Activated naive CD8-positive, alpha-beta T cell treated with anti-CD3 and anti-CD28 coated beads, Interleukin-2, amount 50 U/mL, for 24 hours (primary cell): ENCODE measurements at regions not wholly inside any gene's neighbourhood (a gene's known extent, or its start where the extent isn't known, plus 50 kb on each side); places are given as distances from the start of the nearest gene placed in this dataset.
A peak's percentile ranks its signal among the peaks of the same experiment; 100 is the strongest.
"Not testable (repeated sequence)": the region's sequence is repeated elsewhere in the genome, so short reads cannot be mapped to it uniquely, and the experiment has no call there.

Experiments
- ATAC-seq: fragments of 150-1000 bp; cut with Tn5 transposase; one replicate; pipeline ENCODE4 v1.10.0; 2021
- DNase-seq: peaks from one replicate; pipeline ENCODE4 v3.0.0; 2021
- H3K27ac Mint-ChIP-seq: one replicate; pipeline ENCODE4 v1.8.0; 2021; ENCODE audit warnings: mild to moderate bottlenecking, mixed read lengths
- H3K27me3 Mint-ChIP-seq: one replicate; pipeline ENCODE4 v1.8.0; 2021; ENCODE audit warnings: mixed read lengths
- H3K36me3 Mint-ChIP-seq: one replicate; pipeline ENCODE4 v1.8.0; 2021; ENCODE audit warnings: low read depth, mixed read lengths
- H3K4me1 Mint-ChIP-seq: one replicate; pipeline ENCODE4 v1.8.0; 2021; ENCODE audit warnings: mixed read lengths
- H3K4me3 Mint-ChIP-seq: one replicate; pipeline ENCODE4 v1.8.0; 2021; ENCODE audit warnings: mild to moderate bottlenecking, moderate library complexity, mixed read lengths
- H3K9me3 Mint-ChIP-seq: one replicate; pipeline ENCODE4 v1.8.0; 2021; ENCODE audit warnings: mixed read lengths

- H3K27me3 Mint-ChIP-seq: peaks cover 3% of the 10 kb centered on the region
- ATAC-seq: no peak
- no peak for DNase-seq
- no peak overlapping the region for H3K4me3 Mint-ChIP-seq
- H3K36me3 Mint-ChIP-seq: no peaks in the 10 kb centered on the region
- H3K9me3 Mint-ChIP-seq: no peaks in the 10 kb centered on the region
- no peak overlapping the region for H3K27ac Mint-ChIP-seq
- H3K4me1 Mint-ChIP-seq: peaks cover 8% of the 10 kb centered on the region
These were observed 59.4 kb downstream of the EBLN1 start for GRCh38 chr10:22158426-22158825.

DNA sequence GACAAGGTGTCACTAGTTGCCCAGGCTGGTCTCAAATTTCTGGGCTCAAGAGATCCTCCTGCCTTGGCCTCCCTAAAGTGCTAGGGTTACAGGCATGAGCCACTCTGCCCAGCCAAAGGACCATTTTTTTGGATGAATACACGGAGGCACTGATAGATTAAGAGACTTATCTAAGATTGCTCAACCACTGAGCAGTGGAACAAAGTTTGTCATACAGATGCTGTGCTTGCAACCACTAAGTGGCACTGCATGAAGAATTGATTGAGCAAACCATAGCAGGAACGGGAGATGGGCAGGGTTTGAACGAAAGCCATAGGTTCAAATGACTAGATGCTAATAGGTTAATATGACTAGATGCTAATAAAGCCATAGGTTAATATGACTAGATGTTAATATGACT lies 61.1 kb downstream of the EBLN1 start:
- Mint-ChIP-seq H3K9me3 (peaks cover 9% of the 10 kb centered on the region), H3K27ac (no peak overlapping the region), H3K4me3 (no peak overlapping the region), H3K4me1 (peaks cover 8% of the 10 kb centered on the region), H3K36me3 (no peaks in the 10 kb centered on the region), H3K27me3 (peaks cover 6% of the 10 kb centered on the region)
- no peak for ATAC-seq
- no peak for DNase-seq

DNA sequence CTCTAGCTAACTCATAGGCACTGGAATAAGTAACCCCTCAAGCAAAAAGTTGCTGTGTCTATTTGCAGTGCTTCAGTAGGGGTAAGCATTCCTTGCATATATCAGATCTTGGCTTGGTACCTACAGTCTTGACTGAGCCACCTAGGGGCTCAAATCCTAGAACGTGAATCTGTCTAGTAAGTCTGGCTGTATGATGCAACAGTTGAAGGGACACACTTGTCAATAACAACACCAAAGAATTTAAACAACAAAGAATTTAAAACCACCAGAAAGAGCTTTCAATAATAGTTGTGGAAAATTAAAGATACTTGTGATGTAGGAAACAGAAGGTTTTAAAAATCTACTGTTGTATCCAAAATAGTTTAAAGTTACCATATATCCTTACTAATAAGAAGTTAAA lies 65.4 kb downstream of the EBLN1 start:
- Mint-ChIP-seq H3K27me3 (peaks cover 4% of the 10 kb centered on the region), H3K36me3 (no peaks in the 10 kb centered on the region), H3K9me3 (peaks cover 13% of the 10 kb centered on the region), H3K27ac (no peak overlapping the region), H3K4me1 (no peaks in the 10 kb centered on the region), H3K4me3 (no peak overlapping the region)
- no peak for ATAC-seq
- DNase-seq: no peak

GRCh38 chr10:22150842-22151241 lies 67.0 kb downstream of the EBLN1 start:
- H3K4me3 Mint-ChIP-seq: no peak overlapping the region
- H3K9me3 Mint-ChIP-seq: peaks cover 13% of the 10 kb centered on the region
- H3K36me3 Mint-ChIP-seq: no peaks in the 10 kb centered on the region
- H3K27me3 Mint-ChIP-seq: peaks cover 6% of the 10 kb centered on the region
- H3K27ac Mint-ChIP-seq: no peak overlapping the region
- no peaks in the 10 kb centered on the region for H3K4me1 Mint-ChIP-seq
- DNase-seq (no peak), ATAC-seq (no peak)

DNA sequence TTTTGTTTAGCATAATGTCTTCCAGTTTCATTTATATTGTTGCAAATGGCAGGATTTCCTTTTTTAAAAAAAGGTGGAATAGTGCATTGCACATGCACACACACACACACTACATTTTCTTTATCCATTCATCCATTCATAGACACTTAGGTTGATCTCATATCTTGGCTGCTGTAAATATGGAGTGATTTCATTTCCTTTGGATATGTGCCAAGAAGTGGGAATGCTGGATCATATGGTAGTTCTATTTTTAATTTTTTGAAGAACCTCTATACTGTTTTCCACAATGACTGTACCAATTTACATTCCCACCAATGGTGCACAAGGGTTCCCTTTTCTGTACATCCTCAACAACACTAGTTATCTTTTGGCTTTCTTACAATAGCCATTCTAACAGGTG lies 68.9 kb downstream of the EBLN1 start:
- Mint-ChIP-seq H3K27ac (no peak overlapping the region), H3K4me1 (no peaks in the 10 kb centered on the region), H3K4me3 (no peak overlapping the region), H3K36me3 (no peaks in the 10 kb centered on the region), H3K27me3 (peaks cover 6% of the 10 kb centered on the region), H3K9me3 (peaks cover 13% of the 10 kb centered on the region)
- DNase-seq: no peak
- ATAC-seq: no peak

DNA sequence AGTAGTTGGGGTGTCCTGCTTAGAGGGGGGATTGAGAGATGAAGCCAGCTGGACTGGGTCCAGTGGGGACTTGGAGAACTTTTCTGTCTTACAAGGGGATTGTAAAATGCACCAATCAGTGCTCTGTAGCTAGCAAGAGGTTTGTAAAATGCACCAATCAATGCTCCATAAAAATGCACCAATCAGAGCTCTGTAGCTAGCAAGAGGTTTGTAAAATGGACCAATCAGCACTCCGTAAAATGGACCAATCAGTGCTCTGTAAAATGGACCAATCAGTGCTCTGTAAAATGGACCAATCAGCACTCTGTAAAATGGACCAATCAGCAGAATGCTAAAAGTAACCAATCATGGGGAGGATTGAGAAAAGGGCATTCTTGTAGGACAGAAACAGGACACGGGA lies 71.9 kb downstream of the EBLN1 start:
- ATAC-seq, H3K27me3 Mint-ChIP-seq, DNase-seq, H3K27ac Mint-ChIP-seq, H3K4me3 Mint-ChIP-seq, H3K36me3 Mint-ChIP-seq, H3K9me3 Mint-ChIP-seq, H3K4me1 Mint-ChIP-seq: not testable (repeated sequence)

GRCh38 chr10:22137542-22137941 lies 80.3 kb downstream of the EBLN1 start:
- DNase-seq: no peak
- Mint-ChIP-seq H3K4me3 (no peak overlapping the region), H3K27me3 (peaks cover 14% of the 10 kb centered on the region), H3K9me3 (no peaks in the 10 kb centered on the region), H3K27ac (no peak overlapping the region), H3K4me1 (peaks cover 9% of the 10 kb centered on the region), H3K36me3 (no peaks in the 10 kb centered on the region)
- ATAC-seq: no peak

DNA sequence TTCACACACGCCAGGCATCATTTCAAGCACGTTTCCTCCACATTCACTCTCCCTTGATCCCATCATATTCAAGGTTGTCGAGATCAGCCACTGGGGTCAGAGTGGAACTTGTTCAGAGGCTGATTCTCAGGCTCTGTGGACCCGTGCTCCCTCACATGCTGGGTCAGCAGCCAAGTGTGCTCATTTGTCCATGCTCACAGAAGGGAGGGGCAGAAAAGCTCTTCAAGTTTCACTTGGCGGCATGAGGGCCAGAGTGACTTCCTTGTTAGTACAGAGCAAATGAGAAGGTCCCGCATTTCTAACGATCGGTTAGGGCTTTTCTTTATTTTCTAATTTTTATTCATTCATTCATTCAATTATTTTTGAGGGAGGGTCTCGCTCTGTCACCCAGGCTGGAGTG lies 82.2 kb downstream of the EBLN1 start:
- ATAC-seq: no peak
- Mint-ChIP-seq H3K9me3 (no peaks in the 10 kb centered on the region), H3K4me1 (peaks cover 9% of the 10 kb centered on the region), H3K4me3 (no peak overlapping the region), H3K27me3 (peaks cover 12% of the 10 kb centered on the region), H3K27ac (peak overlapping the region; percentile 57), H3K36me3 (no peaks in the 10 kb centered on the region)
- DNase-seq: no peak

GRCh38 chr10:22133749-22134624 lies 83.8 kb downstream of the EBLN1 start:
- H3K4me1 Mint-ChIP-seq: peaks cover 9% of the 10 kb centered on the region
- H3K9me3 Mint-ChIP-seq: peaks cover 4% of the 10 kb centered on the region
- H3K4me3 Mint-ChIP-seq: no peak overlapping the region
- ATAC-seq (no peak), DNase-seq (no peak)
- H3K27me3 Mint-ChIP-seq: peaks cover 17% of the 10 kb centered on the region
- no peaks in the 10 kb centered on the region for H3K36me3 Mint-ChIP-seq
- no peak overlapping the region for H3K27ac Mint-ChIP-seq

GRCh38 chr10:22130824-22131223 lies 87.0 kb downstream of the EBLN1 start:
- H3K27me3 Mint-ChIP-seq: peaks cover 17% of the 10 kb centered on the region
- H3K36me3 Mint-ChIP-seq, H3K27ac Mint-ChIP-seq, ATAC-seq, H3K9me3 Mint-ChIP-seq, H3K4me3 Mint-ChIP-seq, H3K4me1 Mint-ChIP-seq, DNase-seq: not testable (repeated sequence)

DNA sequence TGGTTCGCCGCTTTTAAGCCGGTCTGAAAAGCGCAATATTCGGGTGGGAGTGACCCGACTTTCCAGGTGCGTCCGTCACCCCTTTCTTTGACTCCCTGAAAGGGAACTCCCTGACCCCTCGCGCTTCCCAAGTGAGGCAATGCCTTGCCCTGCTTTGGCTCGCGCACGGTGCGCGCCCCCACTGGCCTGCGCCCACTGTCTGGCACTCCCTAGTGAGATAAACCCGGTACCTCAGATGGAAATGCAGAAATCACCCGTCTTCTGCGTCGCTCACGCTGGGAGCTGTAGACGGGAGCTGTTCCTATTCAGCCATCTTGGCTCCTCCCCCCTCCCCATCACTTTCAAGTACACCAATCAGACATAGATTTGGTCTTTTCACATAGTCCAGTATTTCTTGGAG lies 88.2 kb downstream of the EBLN1 start:
- H3K9me3 Mint-ChIP-seq, DNase-seq, H3K4me1 Mint-ChIP-seq, H3K4me3 Mint-ChIP-seq, H3K27ac Mint-ChIP-seq, ATAC-seq, H3K36me3 Mint-ChIP-seq: not testable (repeated sequence)
- peaks cover 12% of the 10 kb centered on the region for H3K27me3 Mint-ChIP-seq

DNA sequence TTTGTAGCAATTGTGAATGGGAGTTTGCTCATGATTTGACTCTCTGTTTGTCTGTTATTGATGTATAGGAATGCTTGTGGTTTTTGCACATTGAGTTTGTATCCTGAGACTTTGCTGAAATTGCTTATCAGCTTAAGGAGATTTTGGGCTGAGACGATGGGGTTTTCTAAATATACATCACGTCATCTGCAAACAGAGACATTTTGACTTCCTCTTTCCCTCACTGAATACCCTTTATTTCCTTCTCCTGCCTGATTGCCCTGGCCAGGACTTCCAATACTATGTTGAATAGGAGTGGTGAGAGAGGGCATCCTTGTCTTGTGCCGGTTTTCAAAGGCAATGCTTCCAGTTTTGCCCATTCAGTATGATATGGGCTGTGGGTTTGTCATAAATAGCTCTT lies 96.6 kb downstream of the EBLN1 start:
- not testable (repeated sequence) for H3K4me3 Mint-ChIP-seq, DNase-seq, H3K36me3 Mint-ChIP-seq, ATAC-seq, H3K27ac Mint-ChIP-seq, H3K4me1 Mint-ChIP-seq
- peaks cover 11% of the 10 kb centered on the region for H3K27me3 Mint-ChIP-seq
- peaks cover 12% of the 10 kb centered on the region for H3K9me3 Mint-ChIP-seq

DNA sequence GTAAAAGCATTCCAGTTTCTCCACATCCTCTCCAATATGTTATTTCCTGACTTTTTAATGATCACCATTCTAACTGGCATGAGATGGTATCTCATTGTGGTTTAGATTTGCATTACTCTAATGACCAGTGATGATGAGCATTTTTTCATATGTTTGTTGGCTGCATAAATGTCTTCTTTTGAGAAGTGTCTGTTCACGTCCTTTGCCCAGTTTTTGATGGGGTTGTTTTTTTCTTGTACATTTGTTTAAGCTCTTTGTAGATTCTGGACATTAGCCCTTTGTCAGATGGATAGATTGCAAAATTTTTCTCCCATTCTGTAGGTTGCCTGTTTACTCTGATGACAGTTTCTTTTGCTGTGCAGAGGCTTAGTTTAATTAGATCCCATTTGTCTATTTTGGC lies 97.7 kb downstream of the EBLN1 start:
- not testable (repeated sequence) for DNase-seq, ATAC-seq, H3K4me1 Mint-ChIP-seq, H3K36me3 Mint-ChIP-seq, H3K4me3 Mint-ChIP-seq, H3K27ac Mint-ChIP-seq
- Mint-ChIP-seq H3K9me3 (peaks cover 12% of the 10 kb centered on the region), H3K27me3 (peaks cover 18% of the 10 kb centered on the region)

GRCh38 chr10:22119575-22119974 lies 98.2 kb downstream of the EBLN1 start:
- ATAC-seq, H3K36me3 Mint-ChIP-seq, H3K27ac Mint-ChIP-seq, DNase-seq, H3K4me1 Mint-ChIP-seq, H3K4me3 Mint-ChIP-seq: not testable (repeated sequence)
- peaks cover 12% of the 10 kb centered on the region for H3K9me3 Mint-ChIP-seq
- H3K27me3 Mint-ChIP-seq: peaks cover 18% of the 10 kb centered on the region

DNA sequence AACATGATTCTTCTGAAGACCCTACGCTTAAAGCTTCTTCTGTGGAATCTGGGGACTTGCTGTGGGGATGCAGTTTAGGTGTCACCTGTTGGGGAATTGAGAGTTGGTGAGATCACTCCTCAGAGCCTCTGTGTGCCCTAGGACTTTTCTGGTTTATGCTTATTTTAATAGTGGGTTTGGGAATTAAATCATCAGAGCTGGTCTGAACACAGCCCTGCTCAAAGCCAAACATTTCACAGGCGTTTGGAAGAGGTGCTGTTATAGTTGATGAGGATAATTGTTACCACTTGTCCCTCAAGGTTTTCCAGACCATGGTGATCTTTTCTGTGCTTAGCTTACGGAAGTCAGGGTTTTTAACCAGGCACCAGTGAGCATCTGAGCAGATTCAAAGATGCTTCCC lies 106.1 kb downstream of the EBLN1 start:
- Mint-ChIP-seq H3K4me1 (no peaks in the 10 kb centered on the region), H3K4me3 (no peak overlapping the region), H3K27me3 (peaks cover 9% of the 10 kb centered on the region), H3K36me3 (no peaks in the 10 kb centered on the region), H3K27ac (no peak overlapping the region), H3K9me3 (no peaks in the 10 kb centered on the region)
- DNase-seq: no peak
- ATAC-seq: no peak
